Dendritic cell treated with granulocyte-macrophage colony-stimulating factor and Interleukin-4, amounts not matched to agents 40 ng/mL and 50 ng/mL, for 4 days (primary cell): ENCODE measurements at regions not wholly inside any gene's neighbourhood (a gene's known extent, or its start where the extent isn't known, plus 50 kb on each side); places are given as distances from the start of the nearest gene placed in this dataset.

Experiments used
- H3K27ac Mint-ChIP-seq: one replicate; pipeline ENCODE4 v1.8.0; 2022; ENCODE audit warnings: mild to moderate bottlenecking, mixed read lengths
- H3K27me3 Mint-ChIP-seq: one replicate; pipeline ENCODE4 v1.8.0; 2022; ENCODE audit warnings: mild to moderate bottlenecking, mixed read lengths
- H3K36me3 Mint-ChIP-seq: one replicate; pipeline ENCODE4 v1.8.0; 2022; ENCODE audit warnings: low read depth, mixed read lengths
- H3K4me1 Mint-ChIP-seq: one replicate; pipeline ENCODE4 v1.8.0; 2022; ENCODE audit warnings: low read depth, mixed read lengths
- H3K4me3 Mint-ChIP-seq: one replicate; pipeline ENCODE4 v1.8.0; 2022; ENCODE audit warnings: mild to moderate bottlenecking, moderate library complexity, mixed read lengths
- H3K9me3 Mint-ChIP-seq: one replicate; pipeline ENCODE4 v1.8.0; 2022; ENCODE audit warnings: mixed read lengths
- intact Hi-C: fragments of 100-400 bp; cut with micrococcal nuclease; formaldehyde crosslinking; loops from one replicate; pipeline ENCODE4 v1.15.0; 2022

- no peak overlapping the region for H3K4me3 Mint-ChIP-seq
- H3K27me3 Mint-ChIP-seq = peaks cover 59% of the 10 kb centered on the region
These were observed 607.8 kb downstream of the BNC2 start for GRCh38 chr9:16262477-16263261.

GRCh38 chr9:16265688-16266087, 604.8 kb downstream of the BNC2 start:
- H3K27ac Mint-ChIP-seq = no peak overlapping the region

More at GRCh38 chr9:16262477-16263261, 607.8 kb downstream of the BNC2 start:
- Mint-ChIP-seq H3K27ac (no peak overlapping the region), H3K9me3 (no peaks in the 10 kb centered on the region), H3K4me1 (peaks cover 8% of the 10 kb centered on the region), H3K36me3 (no peaks in the 10 kb centered on the region)
- intact Hi-C loops = no loop called here

GRCh38 chr9:16266648-16267276, 603.7 kb downstream of the BNC2 start:
- Mint-ChIP-seq H3K4me1 (peaks cover 5% of the 10 kb centered on the region), H3K27me3 (peaks cover 40% of the 10 kb centered on the region), H3K36me3 (no peaks in the 10 kb centered on the region), H3K4me3 (no peak overlapping the region), H3K27ac (no peak overlapping the region), H3K9me3 (no peaks in the 10 kb centered on the region)
- intact Hi-C loops = no loop called here

More at GRCh38 chr9:16265688-16266087, 604.8 kb downstream of the BNC2 start:
- intact Hi-C loops = no loop called here
- Mint-ChIP-seq H3K4me3 (no peak overlapping the region), H3K27me3 (peaks cover 43% of the 10 kb centered on the region), H3K4me1 (peaks cover 5% of the 10 kb centered on the region), H3K36me3 (no peaks in the 10 kb centered on the region), H3K9me3 (no peaks in the 10 kb centered on the region)

DNA sequence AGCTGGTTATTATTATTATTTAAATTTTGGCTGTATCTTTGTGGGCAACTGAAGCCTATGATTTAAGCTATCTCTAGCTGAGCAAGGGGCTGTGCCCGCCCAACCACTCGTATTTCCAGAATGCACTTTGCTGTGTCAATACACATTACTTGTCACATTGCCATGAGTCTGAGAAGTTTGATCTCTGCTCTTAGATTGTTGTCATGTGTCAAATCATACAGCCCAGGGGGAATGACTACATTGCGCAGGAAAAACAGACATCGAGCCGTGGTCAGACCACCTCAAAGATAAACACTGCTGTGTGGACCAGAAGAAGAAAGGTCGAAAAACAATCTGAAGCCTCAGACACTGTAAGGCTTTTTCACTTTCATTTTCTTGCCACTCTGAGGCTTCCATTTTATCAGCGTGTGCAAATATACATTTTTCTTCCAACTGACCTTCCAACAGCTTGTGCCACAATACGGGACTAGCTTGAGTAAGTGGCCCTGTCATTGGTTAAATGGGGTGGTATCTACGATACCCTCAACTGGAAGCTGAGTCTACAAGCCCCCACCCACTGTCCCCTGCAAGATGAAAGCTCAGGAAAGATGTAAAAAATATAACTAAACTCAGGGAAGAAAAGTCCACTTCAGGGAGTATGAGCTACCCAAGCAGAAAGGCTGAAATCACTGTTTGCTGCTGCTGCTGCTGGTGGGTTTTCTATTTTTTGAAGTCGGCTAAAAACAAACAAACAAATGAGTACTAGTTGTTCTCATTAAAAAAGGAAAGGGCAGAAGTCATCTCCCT, 603.0 kb downstream of the BNC2 start:
- Mint-ChIP-seq H3K9me3 (no peaks in the 10 kb centered on the region), H3K36me3 (no peaks in the 10 kb centered on the region), H3K27me3 (peaks cover 33% of the 10 kb centered on the region), H3K4me1 (peaks cover 5% of the 10 kb centered on the region), H3K4me3 (no peak overlapping the region), H3K27ac (no peak overlapping the region)
- intact Hi-C loops = no loop called here

GRCh38 chr9:16268067-16268881, 602.2 kb downstream of the BNC2 start:
- H3K27me3 Mint-ChIP-seq = peaks cover 25% of the 10 kb centered on the region
- H3K4me3 Mint-ChIP-seq = no peak overlapping the region
- H3K9me3 Mint-ChIP-seq = no peaks in the 10 kb centered on the region
- peaks cover 5% of the 10 kb centered on the region for H3K4me1 Mint-ChIP-seq
- no peaks in the 10 kb centered on the region for H3K36me3 Mint-ChIP-seq
- intact Hi-C loops = no loop called here
- H3K27ac Mint-ChIP-seq = no peak overlapping the region

DNA sequence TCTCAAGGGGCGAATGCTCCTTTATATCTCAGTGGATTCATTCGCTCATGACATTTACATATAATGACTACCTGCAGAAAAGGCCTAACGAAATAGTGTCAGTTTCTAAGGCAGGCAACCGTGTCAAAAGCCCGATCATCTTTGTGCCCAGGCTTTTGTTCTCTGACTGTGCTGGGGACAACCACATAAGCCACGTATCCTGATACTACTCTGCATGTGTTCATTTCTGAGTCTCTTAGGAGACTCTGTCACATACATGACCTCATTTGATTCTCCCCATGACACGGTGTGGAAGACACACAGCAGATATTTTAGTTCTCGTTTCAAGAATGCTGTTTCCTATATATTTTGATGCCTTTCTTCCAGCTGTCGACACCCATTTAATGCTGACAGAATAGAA, 598.5 kb downstream of the BNC2 start:
- Mint-ChIP-seq H3K27ac (no peak overlapping the region), H3K4me3 (no peak overlapping the region), H3K4me1 (peaks cover 5% of the 10 kb centered on the region), H3K36me3 (no peaks in the 10 kb centered on the region), H3K27me3 (peaks cover 3% of the 10 kb centered on the region), H3K9me3 (no peaks in the 10 kb centered on the region)
- intact Hi-C loops = no loop called here

DNA sequence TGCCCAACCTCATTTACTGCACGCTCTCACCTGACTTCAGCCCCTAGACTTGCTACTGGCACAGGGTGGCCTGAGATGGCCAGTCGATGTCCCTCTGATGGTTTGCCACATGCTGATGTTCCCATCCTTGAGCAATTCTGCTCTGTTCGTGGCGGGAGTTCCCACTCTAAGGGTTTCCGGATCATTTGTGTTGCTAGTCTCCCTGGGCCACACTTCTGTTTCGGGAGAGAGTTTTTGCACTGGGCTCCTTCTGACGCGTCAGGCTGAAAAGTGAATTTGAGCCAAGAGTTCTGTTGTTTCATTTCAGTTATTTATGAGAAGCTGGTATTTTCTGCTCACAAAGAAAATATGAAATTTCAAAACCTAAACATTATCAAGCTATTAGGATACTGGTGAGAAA, 597.7 kb downstream of the BNC2 start:
- H3K27me3 Mint-ChIP-seq = peaks cover 3% of the 10 kb centered on the region
- H3K27ac Mint-ChIP-seq = no peak overlapping the region
- H3K9me3 Mint-ChIP-seq = no peaks in the 10 kb centered on the region
- H3K4me3 Mint-ChIP-seq = no peak overlapping the region
- no peaks in the 10 kb centered on the region for H3K36me3 Mint-ChIP-seq
- intact Hi-C loops = no loop called here
- H3K4me1 Mint-ChIP-seq = peaks cover 5% of the 10 kb centered on the region

- Mint-ChIP-seq H3K4me1 (no peaks in the 10 kb centered on the region), H3K27ac (no peak overlapping the region), H3K36me3 (no peaks in the 10 kb centered on the region), H3K4me3 (no peak overlapping the region), H3K27me3 (no peaks in the 10 kb centered on the region), H3K9me3 (no peaks in the 10 kb centered on the region)
- intact Hi-C loops = no loop called here
These were observed 594.5 kb downstream of the BNC2 start for GRCh38 chr9:16275795-16276624.

GRCh38 chr9:16276866-16277265, 593.6 kb downstream of the BNC2 start:
- no peaks in the 10 kb centered on the region for H3K27me3 Mint-ChIP-seq
- no peak overlapping the region for H3K27ac Mint-ChIP-seq
- H3K4me3 Mint-ChIP-seq = no peak overlapping the region
- no peaks in the 10 kb centered on the region for H3K9me3 Mint-ChIP-seq
- intact Hi-C loops = no loop called here
- H3K36me3 Mint-ChIP-seq = no peaks in the 10 kb centered on the region
- no peaks in the 10 kb centered on the region for H3K4me1 Mint-ChIP-seq

DNA sequence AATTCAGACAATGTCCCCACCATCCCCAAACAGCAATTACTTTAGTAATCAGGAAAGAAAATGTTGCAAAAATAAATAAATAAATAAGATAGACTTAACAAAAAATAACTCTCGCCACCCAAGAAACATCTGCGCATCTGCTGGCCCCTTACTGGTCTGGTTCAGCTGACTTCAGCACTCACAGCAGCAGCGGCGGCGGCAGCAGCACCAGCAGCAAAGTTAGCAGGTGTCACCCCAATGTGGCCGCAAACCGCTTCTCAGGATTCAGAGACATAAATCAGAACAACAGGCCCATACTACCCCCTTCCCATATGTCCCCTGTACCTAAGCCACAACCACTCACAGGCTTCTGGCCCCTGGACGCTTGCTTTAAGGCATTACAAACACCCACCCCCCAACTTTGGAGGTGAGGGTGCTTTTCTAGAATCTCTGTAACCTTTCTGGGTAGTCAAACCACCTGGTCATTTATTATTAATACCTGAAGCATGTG, 593.0 kb downstream of the BNC2 start:
- H3K4me3 Mint-ChIP-seq = no peak overlapping the region
- H3K9me3 Mint-ChIP-seq = peaks cover 2% of the 10 kb centered on the region
- H3K4me1 Mint-ChIP-seq = no peaks in the 10 kb centered on the region
- H3K36me3 Mint-ChIP-seq = no peaks in the 10 kb centered on the region
- H3K27me3 Mint-ChIP-seq = no peaks in the 10 kb centered on the region
- intact Hi-C loops = no loop called here
- H3K27ac Mint-ChIP-seq = no peak overlapping the region

- Mint-ChIP-seq H3K36me3 (no peaks in the 10 kb centered on the region), H3K27me3 (peaks cover under 1% of the 10 kb centered on the region), H3K9me3 (peaks cover 8% of the 10 kb centered on the region), H3K4me1 (no peaks in the 10 kb centered on the region), H3K27ac (no peak overlapping the region), H3K4me3 (no peak overlapping the region)
- intact Hi-C loops = no loop called here
These were observed 592.0 kb downstream of the BNC2 start for GRCh38 chr9:16278326-16278999.

DNA sequence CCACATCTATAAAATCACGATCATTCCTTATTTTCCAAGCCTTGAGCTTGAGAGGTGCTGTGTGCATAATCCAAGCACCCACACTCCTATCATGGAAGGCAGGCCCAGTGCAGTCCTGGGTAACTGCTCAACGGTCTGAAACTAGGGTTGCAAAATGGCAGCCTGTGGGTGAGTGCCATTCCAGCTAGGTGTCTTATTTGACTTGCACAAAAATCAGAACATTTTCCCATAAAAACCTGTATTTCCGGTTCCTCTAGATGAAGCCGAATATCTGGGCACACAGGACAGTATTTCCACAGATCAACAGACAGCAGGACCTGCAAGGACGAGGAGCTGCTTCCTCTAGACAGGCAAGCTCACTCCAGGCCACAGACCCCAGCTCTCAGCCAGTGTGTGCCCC, 588.8 kb downstream of the BNC2 start:
- Mint-ChIP-seq H3K9me3 (peaks cover 17% of the 10 kb centered on the region), H3K4me1 (no peaks in the 10 kb centered on the region), H3K27ac (no peak overlapping the region), H3K27me3 (peaks cover 6% of the 10 kb centered on the region), H3K4me3 (no peak overlapping the region), H3K36me3 (no peaks in the 10 kb centered on the region)
- intact Hi-C loops = no loop called here
